Progenitor cell of endocrine pancreas (in vitro differentiated cells): ENCODE measurements at regions not wholly inside any gene's neighbourhood (a gene's known extent, or its start where the extent isn't known, plus 50 kb on each side); places are given as distances from the start of the nearest gene placed in this dataset.

Source experiments
- DNase-seq: peaks from one replicate; pipeline ENCODE4 v3.0.0; 2021; ENCODE audit warnings: low spot score; ENCODE audit not compliant: unreplicated experiment
- H3K27ac Mint-ChIP-seq: 2 replicates; pipeline ENCODE4 v1.8.0; 2021; ENCODE audit warnings: mild to moderate bottlenecking, moderate library complexity, mixed read lengths
- H3K27me3 Mint-ChIP-seq: 2 replicates; pipeline ENCODE4 v1.8.0; 2021; ENCODE audit warnings: mixed read lengths
- H3K36me3 Mint-ChIP-seq: 2 replicates; pipeline ENCODE4 v1.8.0; 2022; ENCODE audit warnings: mixed read lengths; ENCODE audit not compliant: insufficient read depth
- H3K4me1 Mint-ChIP-seq: 2 replicates; pipeline ENCODE4 v1.8.0; 2021; ENCODE audit warnings: low read depth, mixed read lengths
- H3K4me3 Mint-ChIP-seq: 2 replicates; pipeline ENCODE4 v1.8.0; 2021; ENCODE audit warnings: low read depth, mild to moderate bottlenecking, moderate library complexity, mixed read lengths
- H3K9me3 Mint-ChIP-seq: 2 replicates; pipeline ENCODE4 v1.8.0; 2021; ENCODE audit warnings: low read depth, mixed read lengths
- TF ChIP-seq, protein P1 (sequence below): fragments of 200-600 bp; sonication (generic); IDR thresholded peaks from one replicate; pipeline ENCODE4 v1.5.0; 2021; ENCODE audit warnings: antibody characterized with exemption, mild to moderate bottlenecking; ENCODE audit not compliant: unreplicated experiment

- H3K4me3 Mint-ChIP-seq, result no peak overlapping the region
- no peak overlapping the region for H3K27ac Mint-ChIP-seq
- no peak for DNase-seq
- H3K9me3 Mint-ChIP-seq, result no peaks in the 10 kb centered on the region
- TF ChIP-seq, protein P1, sequence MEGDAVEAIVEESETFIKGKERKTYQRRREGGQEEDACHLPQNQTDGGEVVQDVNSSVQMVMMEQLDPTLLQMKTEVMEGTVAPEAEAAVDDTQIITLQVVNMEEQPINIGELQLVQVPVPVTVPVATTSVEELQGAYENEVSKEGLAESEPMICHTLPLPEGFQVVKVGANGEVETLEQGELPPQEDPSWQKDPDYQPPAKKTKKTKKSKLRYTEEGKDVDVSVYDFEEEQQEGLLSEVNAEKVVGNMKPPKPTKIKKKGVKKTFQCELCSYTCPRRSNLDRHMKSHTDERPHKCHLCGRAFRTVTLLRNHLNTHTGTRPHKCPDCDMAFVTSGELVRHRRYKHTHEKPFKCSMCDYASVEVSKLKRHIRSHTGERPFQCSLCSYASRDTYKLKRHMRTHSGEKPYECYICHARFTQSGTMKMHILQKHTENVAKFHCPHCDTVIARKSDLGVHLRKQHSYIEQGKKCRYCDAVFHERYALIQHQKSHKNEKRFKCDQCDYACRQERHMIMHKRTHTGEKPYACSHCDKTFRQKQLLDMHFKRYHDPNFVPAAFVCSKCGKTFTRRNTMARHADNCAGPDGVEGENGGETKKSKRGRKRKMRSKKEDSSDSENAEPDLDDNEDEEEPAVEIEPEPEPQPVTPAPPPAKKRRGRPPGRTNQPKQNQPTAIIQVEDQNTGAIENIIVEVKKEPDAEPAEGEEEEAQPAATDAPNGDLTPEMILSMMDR, result no peak
- H3K27me3 Mint-ChIP-seq, result no peaks in the 10 kb centered on the region
- H3K4me1 Mint-ChIP-seq, result peaks cover 40% of the 10 kb centered on the region
- no peaks in the 10 kb centered on the region for H3K36me3 Mint-ChIP-seq
These were observed 123.3 kb downstream of the CCER1 start for GRCh38 chr12:90831712-90832111.

- H3K9me3 Mint-ChIP-seq, result no peaks in the 10 kb centered on the region
- peaks cover 25% of the 10 kb centered on the region for H3K4me1 Mint-ChIP-seq
- no peak for DNase-seq
- TF ChIP-seq, protein P1, result no peak
- no peak overlapping the region for H3K4me3 Mint-ChIP-seq
- no peaks in the 10 kb centered on the region for H3K36me3 Mint-ChIP-seq
- no peak overlapping the region for H3K27ac Mint-ChIP-seq
- no peaks in the 10 kb centered on the region for H3K27me3 Mint-ChIP-seq
These were observed 125.9 kb downstream of the CCER1 start for GRCh38 chr12:90829044-90829443.

DNA sequence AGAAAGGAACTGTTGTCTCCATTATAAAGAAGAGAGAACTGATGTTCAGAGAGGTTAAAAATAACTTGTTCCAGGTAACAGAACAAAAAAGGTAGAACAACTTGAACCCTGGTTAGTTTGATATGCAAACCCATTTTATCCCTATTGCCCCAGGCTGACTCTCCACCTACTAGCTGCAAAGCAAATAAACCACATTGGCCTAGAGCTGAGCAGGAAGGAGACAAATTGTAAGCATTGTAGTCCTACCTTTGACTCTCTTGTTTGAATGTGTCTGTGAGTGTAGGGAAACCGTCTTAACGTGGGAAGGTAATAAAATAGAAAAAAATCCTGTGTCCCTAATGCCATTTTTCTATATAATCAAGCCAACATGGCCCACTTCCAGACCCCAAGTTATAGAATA, 126.4 kb downstream of the CCER1 start:
- Mint-ChIP-seq H3K9me3 (no peaks in the 10 kb centered on the region), H3K4me3 (no peak overlapping the region)

GRCh38 chr12:90827567-90827966, 127.4 kb downstream of the CCER1 start:
- Mint-ChIP-seq H3K27me3 (no peaks in the 10 kb centered on the region), H3K9me3 (no peaks in the 10 kb centered on the region), H3K4me3 (no peak overlapping the region), H3K36me3 (no peaks in the 10 kb centered on the region), H3K4me1 (peaks cover 18% of the 10 kb centered on the region), H3K27ac (no peak overlapping the region)
- TF ChIP-seq, protein P1, result no peak
- no peak for DNase-seq

More for the DNA sequence above, 126.4 kb downstream of the CCER1 start:
- TF ChIP-seq, protein P1, result no peak
- Mint-ChIP-seq H3K36me3 (no peaks in the 10 kb centered on the region), H3K27me3 (no peaks in the 10 kb centered on the region), H3K4me1 (peaks cover 25% of the 10 kb centered on the region), H3K27ac (no peak overlapping the region)
- no peak for DNase-seq

GRCh38 chr12:90826036-90826435, 128.9 kb downstream of the CCER1 start:
- H3K27me3 Mint-ChIP-seq, result no peaks in the 10 kb centered on the region
- no peak overlapping the region for H3K4me3 Mint-ChIP-seq

More at GRCh38 chr12:90826036-90826435, 128.9 kb downstream of the CCER1 start:
- no peaks in the 10 kb centered on the region for H3K9me3 Mint-ChIP-seq
- H3K36me3 Mint-ChIP-seq, result no peaks in the 10 kb centered on the region
- peaks cover 13% of the 10 kb centered on the region for H3K4me1 Mint-ChIP-seq
- no peak for DNase-seq
- no peak overlapping the region for H3K27ac Mint-ChIP-seq
- TF ChIP-seq, protein P1, result no peak
